ENCODE measurements at regions not wholly inside any gene's neighbourhood (a gene's known extent, or its start where the extent isn't known, plus 50 kb on each side); places are given as distances from the start of the nearest gene placed in this dataset.

DNA sequence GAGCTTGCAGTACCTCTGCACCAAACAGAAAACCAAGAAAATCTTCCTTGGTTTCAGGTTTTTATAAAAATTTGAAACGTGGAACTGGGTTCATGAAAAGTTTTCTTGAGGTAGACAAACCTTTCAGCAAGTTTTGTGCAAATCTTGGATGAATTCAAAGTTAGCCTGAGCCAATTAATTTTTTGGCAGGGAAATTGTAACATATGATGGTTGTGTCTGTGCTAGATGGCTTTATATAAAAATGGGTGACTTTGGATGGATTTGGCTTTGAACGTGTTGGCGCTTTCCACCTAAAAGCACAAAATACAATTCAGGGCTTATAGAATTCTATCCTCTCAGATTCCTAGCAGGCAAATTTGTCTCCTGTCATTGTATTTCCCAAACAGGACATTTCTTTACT, 524.4 kb downstream of the CAAP1 start:
- H3K27ac ChIP-seq = no peak overlapping the region
- H3K4me1 ChIP-seq = no peaks in the 10 kb centered on the region

DNA sequence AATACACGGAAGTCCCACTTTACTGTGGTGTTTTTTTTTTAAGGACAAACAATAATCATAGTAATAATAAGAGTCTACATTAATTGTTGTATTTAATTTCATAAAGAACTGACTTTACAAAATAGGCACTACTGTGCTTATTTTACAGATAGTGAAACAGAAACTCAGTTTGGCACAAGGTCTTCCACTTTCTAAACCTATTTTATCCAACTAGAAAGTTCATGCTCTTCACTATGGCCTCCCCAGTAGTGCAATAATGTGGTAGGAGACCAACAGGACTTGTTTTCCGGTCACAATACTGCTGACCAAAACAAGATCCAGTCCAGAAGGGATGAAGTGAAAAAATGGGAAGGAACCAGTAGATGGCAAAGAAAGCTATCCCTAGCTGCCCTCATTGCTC, 531.6 kb downstream of the CAAP1 start:
- H3K27ac ChIP-seq = no peak overlapping the region
- no peaks in the 10 kb centered on the region for H3K27me3 ChIP-seq
- intact Hi-C loops (cut with DNase I; ENCODE audit: low total_unique reads) = no loop called here
- no peaks in the 10 kb centered on the region for H3K9me3 ChIP-seq
- no peak for DNase-seq (ENCODE audit: low spot score in 2 of 2)
- no peaks in the 10 kb centered on the region for H3K4me1 ChIP-seq
- no peak for TF ChIP-seq POLR2AphosphoS5 (IDR thresholded peaks at IDR 0.05)
- no peak for TF ChIP-seq POLR2A (IDR thresholded peaks at IDR 0.05)
- TF ChIP-seq, protein P1, sequence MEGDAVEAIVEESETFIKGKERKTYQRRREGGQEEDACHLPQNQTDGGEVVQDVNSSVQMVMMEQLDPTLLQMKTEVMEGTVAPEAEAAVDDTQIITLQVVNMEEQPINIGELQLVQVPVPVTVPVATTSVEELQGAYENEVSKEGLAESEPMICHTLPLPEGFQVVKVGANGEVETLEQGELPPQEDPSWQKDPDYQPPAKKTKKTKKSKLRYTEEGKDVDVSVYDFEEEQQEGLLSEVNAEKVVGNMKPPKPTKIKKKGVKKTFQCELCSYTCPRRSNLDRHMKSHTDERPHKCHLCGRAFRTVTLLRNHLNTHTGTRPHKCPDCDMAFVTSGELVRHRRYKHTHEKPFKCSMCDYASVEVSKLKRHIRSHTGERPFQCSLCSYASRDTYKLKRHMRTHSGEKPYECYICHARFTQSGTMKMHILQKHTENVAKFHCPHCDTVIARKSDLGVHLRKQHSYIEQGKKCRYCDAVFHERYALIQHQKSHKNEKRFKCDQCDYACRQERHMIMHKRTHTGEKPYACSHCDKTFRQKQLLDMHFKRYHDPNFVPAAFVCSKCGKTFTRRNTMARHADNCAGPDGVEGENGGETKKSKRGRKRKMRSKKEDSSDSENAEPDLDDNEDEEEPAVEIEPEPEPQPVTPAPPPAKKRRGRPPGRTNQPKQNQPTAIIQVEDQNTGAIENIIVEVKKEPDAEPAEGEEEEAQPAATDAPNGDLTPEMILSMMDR (IDR thresholded peaks at IDR 0.05) = no peak
- no peaks in the 10 kb centered on the region for H3K36me3 ChIP-seq
- H3K4me3 ChIP-seq = no peak overlapping the region

More for the DNA sequence above, 524.4 kb downstream of the CAAP1 start:
- TF ChIP-seq, protein P1 (IDR thresholded peaks at IDR 0.05) = no peak
- no peak for TF ChIP-seq POLR2A (IDR thresholded peaks at IDR 0.05)
- no peaks in the 10 kb centered on the region for H3K9me3 ChIP-seq
- H3K4me3 ChIP-seq = no peak overlapping the region
- DNase-seq (ENCODE audit: low spot score in 2 of 2) = no peak
- intact Hi-C loops (cut with DNase I; ENCODE audit: low total_unique reads) = no loop called here
- H3K36me3 ChIP-seq = no peaks in the 10 kb centered on the region
- H3K27me3 ChIP-seq = no peaks in the 10 kb centered on the region

DNA sequence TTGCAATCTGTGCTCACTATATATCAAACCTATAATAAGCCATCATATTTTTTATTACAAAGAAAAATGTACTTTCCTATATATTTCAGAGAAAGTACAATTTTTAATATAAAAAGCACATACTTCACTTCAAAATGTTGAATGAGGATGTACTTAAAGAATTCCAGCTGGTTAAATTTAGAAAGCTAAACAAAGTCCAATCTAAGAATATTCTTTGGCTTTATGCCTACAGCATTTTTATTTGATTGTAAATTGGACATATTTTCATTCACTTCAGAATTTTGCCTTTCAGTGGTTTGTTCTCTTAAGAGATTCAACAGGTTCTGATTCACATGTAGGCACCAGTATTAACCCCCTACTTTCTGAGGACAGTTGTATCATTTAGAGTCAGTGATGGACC, 533.8 kb downstream of the CAAP1 start:
- no peak for DNase-seq (ENCODE audit: low spot score in 2 of 2)
- TF ChIP-seq POLR2A (IDR thresholded peaks at IDR 0.05) (no peak), POLR2AphosphoS5 (IDR thresholded peaks at IDR 0.05) (no peak)
- TF ChIP-seq, protein P1 (IDR thresholded peaks at IDR 0.05) = no peak
- intact Hi-C loops (cut with DNase I; ENCODE audit: low total_unique reads) = no loop called here
- no peak overlapping the region for H3K4me3 ChIP-seq
- H3K9me3 ChIP-seq = no peaks in the 10 kb centered on the region
- H3K27me3 ChIP-seq = no peaks in the 10 kb centered on the region
- no peaks in the 10 kb centered on the region for H3K4me1 ChIP-seq
- no peak overlapping the region for H3K27ac ChIP-seq
- no peaks in the 10 kb centered on the region for H3K36me3 ChIP-seq

DNA sequence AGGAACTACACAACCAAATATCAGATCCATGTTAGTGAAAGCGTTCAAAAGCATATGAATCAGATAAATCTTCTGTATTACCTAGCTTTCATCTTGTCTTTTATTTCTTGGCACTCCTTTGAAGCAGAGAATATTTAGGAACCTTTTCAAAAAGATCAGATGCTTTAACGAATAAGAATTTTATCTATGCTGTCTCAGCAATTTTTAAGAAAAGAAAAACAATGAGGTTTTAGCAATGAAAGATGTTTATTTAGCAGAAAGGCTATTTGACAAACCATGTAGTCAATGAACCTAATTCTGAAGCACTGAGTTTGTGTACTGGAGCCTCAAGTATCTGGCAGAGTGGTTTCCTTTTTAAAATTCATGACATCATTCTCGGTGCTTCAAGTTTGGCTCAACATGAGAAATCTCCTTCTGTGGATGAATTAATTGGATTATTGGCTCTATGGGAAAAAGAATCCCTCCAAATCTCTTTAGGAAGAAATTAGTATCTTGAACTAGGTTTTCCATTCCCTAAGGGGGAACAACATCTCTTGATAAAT, 534.7 kb downstream of the CAAP1 start:
- no peak overlapping the region for H3K4me3 ChIP-seq
- H3K36me3 ChIP-seq = no peaks in the 10 kb centered on the region
- intact Hi-C loops (cut with DNase I; ENCODE audit: low total_unique reads) = no loop called here
- no peaks in the 10 kb centered on the region for H3K4me1 ChIP-seq
- H3K9me3 ChIP-seq = no peaks in the 10 kb centered on the region
- no peak for TF ChIP-seq POLR2AphosphoS5 (IDR thresholded peaks at IDR 0.05)
- TF ChIP-seq, protein P1 (IDR thresholded peaks at IDR 0.05) = no peak
- no peak for TF ChIP-seq POLR2A (IDR thresholded peaks at IDR 0.05)
- no peak for DNase-seq (ENCODE audit: low spot score in 2 of 2)
- no peaks in the 10 kb centered on the region for H3K27me3 ChIP-seq
- no peak overlapping the region for H3K27ac ChIP-seq

DNA sequence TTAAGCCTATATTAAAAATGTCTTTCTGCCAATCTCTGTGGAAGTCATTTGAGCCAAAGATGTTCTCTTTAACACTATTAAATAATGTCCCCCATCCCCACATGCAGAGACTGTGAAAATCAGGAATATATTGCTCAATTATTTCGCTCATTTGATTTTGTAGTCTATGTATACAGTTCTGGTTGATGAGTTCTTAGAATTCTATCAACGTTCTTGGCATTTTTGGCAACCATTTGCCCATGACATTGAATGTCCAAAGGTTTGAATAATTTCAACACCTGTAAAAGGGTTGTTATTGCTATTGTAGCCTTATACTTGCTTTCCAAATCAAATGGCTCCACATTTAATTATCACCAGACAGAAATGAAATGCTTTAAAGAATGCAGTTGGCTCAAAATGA, 536.1 kb downstream of the CAAP1 start:
- Histone ChIP-seq H3K36me3 (no peaks in the 10 kb centered on the region), H3K4me1 (no peaks in the 10 kb centered on the region), H3K9me3 (no peaks in the 10 kb centered on the region), H3K27me3 (no peaks in the 10 kb centered on the region), H3K4me3 (no peak overlapping the region), H3K27ac (no peak overlapping the region)
- DNase-seq (ENCODE audit: low spot score in 2 of 2) = no peak
- TF ChIP-seq POLR2A (IDR thresholded peaks at IDR 0.05) (no peak), POLR2AphosphoS5 (IDR thresholded peaks at IDR 0.05) (no peak)
- TF ChIP-seq, protein P1 (IDR thresholded peaks at IDR 0.05) = no peak
- intact Hi-C loops (cut with DNase I; ENCODE audit: low total_unique reads) = no loop called here

Data from breast epithelium (tissue), 4 donors.